Calu3 (cell line): ENCODE measurements at regions not wholly inside any gene's neighbourhood (a gene's known extent, or its start where the extent isn't known, plus 50 kb on each side); places are given as distances from the start of the nearest gene placed in this dataset.

ENCODE experiments used
- BruUV-seq: library from RNA; stranded (reverse); fragments of 400-500 nt; replicated peaks from 2 replicates; lab custom pipeline; 2021; lab: Mats Ljungman, UMichigan
- CTCF ChIA-PET: fragments of 300-600 bp; sonication (Branson Sonifier 250); formaldehyde crosslinking; loops from one replicate; lab custom pipeline; 2022; ENCODE audit warnings: antibody characterized with exemption; lab: Charles Lee
- DNase-seq: peaks from one replicate; pipeline ENCODE4 v3.0.0; 2022
- H3K27ac Mint-ChIP-seq: one replicate; pipeline ENCODE4 v1.8.0; 2022; ENCODE audit warnings: mixed read lengths; ENCODE audit not compliant: unreplicated experiment
- H3K27me3 Mint-ChIP-seq: one replicate; pipeline ENCODE4 v1.8.0; 2022; ENCODE audit warnings: mixed read lengths; ENCODE audit not compliant: unreplicated experiment
- H3K36me3 Mint-ChIP-seq: one replicate; pipeline ENCODE4 v1.8.0; 2022; ENCODE audit warnings: mild to moderate bottlenecking, moderate library complexity, mixed read lengths; ENCODE audit not compliant: insufficient read depth, unreplicated experiment
- H3K4me1 Mint-ChIP-seq: one replicate; pipeline ENCODE4 v1.8.0; 2022; ENCODE audit warnings: mild to moderate bottlenecking, low read depth, mixed read lengths; ENCODE audit not compliant: unreplicated experiment
- H3K4me3 Mint-ChIP-seq: one replicate; pipeline ENCODE4 v1.8.0; 2022; ENCODE audit warnings: mild to moderate bottlenecking, low read depth, moderate library complexity, mixed read lengths; ENCODE audit not compliant: unreplicated experiment
- H3K9me3 Mint-ChIP-seq: one replicate; pipeline ENCODE4 v1.8.0; 2022; ENCODE audit warnings: low read depth, mixed read lengths; ENCODE audit not compliant: unreplicated experiment
- CTCF ChIP-seq: fragments of 200-600 bp; IDR thresholded peaks from one replicate; pipeline ENCODE4 v1.8.0; 2022; ENCODE audit warnings: antibody characterized with exemption; ENCODE audit not compliant: unreplicated experiment
- intact Hi-C: fragments of 100-400 bp; cut with micrococcal nuclease; formaldehyde crosslinking; loops from one replicate; pipeline ENCODE4 v1.10.0; 2022; ENCODE audit not compliant: unreplicated experiment

DNA sequence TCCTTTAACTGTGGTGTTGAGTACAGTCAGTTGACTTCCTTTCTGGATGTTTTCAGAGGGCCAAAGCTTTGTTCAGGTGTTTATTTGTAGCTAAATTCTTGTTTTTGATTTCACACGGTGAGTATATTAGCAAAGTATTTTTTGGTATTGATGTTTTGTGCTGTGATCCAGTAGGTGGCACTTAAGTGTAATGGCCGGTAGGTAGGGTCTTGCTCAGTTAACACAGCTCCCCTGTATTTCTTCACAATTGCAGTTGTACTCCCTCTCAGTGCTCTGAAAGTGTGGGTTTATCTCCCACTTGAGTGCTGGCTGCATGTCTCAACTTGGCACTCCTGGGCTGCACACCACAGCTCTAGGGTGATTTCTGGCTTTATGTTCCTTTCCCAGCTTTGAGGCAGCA lies 339.5 kb downstream of the AEBP2 start:
- no peak overlapping the region for H3K27ac Mint-ChIP-seq
- intact Hi-C loops, result no loop called here
- TF ChIP-seq CTCF, result no peak
- H3K9me3 Mint-ChIP-seq, result no peaks in the 10 kb centered on the region
- H3K27me3 Mint-ChIP-seq, result no peaks in the 10 kb centered on the region
- BruUV-seq, result no TSS peak
- no peak overlapping the region for H3K4me3 Mint-ChIP-seq
- peaks cover 32% of the 10 kb centered on the region for H3K4me1 Mint-ChIP-seq
- CTCF ChIA-PET, result interaction anchor here (1.0 to 3.1 kb wide), 3 partner anchors 116 to 193 kb away, joined by 3 to 13 read pairs (median 4); no protein-coding TSS in a partner anchor
- DNase-seq, result no peak
- H3K36me3 Mint-ChIP-seq, result no peaks in the 10 kb centered on the region

- no peaks in the 10 kb centered on the region for H3K9me3 Mint-ChIP-seq
- no peaks in the 10 kb centered on the region for H3K27me3 Mint-ChIP-seq
- no peaks in the 10 kb centered on the region for H3K36me3 Mint-ChIP-seq
- intact Hi-C loops, result no loop called here
- TF ChIP-seq CTCF, result no peak
- CTCF ChIA-PET, result interaction anchor here (1.0 to 3.1 kb wide), 3 partner anchors 115 to 192 kb away, joined by 3 to 13 read pairs (median 4); no protein-coding TSS in a partner anchor
- DNase-seq, result no peak
- no peak overlapping the region for H3K27ac Mint-ChIP-seq
- peaks cover 32% of the 10 kb centered on the region for H3K4me1 Mint-ChIP-seq
- no peak overlapping the region for H3K4me3 Mint-ChIP-seq
- no TSS peak for BruUV-seq
These were observed 340.2 kb downstream of the AEBP2 start for GRCh38 chr12:19779395-19780056.

DNA sequence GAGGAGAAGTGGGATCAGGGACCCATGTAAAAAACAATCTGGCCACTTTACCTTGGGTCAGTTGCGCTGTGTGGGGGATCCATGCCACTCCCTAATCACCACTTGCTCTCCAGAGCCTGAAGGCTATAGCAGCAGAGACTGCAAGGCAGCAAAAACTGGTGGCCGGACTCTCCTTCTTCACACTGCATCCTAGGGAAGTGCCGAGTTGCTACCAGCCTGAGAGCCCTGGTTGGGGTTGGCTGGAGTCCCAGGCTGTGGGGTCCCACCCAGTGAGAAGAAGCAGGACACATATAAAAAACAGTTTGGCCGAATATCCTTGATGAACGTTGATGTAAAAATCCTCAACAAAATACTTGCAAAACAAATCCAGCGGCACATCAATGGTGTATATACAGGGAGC lies 341.2 kb downstream of the AEBP2 start:
- no peak overlapping the region for H3K27ac Mint-ChIP-seq
- no peak for DNase-seq
- H3K4me1 Mint-ChIP-seq, result peaks cover 32% of the 10 kb centered on the region
- no peaks in the 10 kb centered on the region for H3K9me3 Mint-ChIP-seq
- no TSS peak for BruUV-seq
- no peaks in the 10 kb centered on the region for H3K27me3 Mint-ChIP-seq
- CTCF ChIA-PET, result interaction anchor here (3.1 kb wide), 1 partner anchor 114 kb away, joined by 13 read pairs; no protein-coding TSS in a partner anchor
- no peak for TF ChIP-seq CTCF
- no peaks in the 10 kb centered on the region for H3K36me3 Mint-ChIP-seq
- no peak overlapping the region for H3K4me3 Mint-ChIP-seq
- intact Hi-C loops, result no loop called here

GRCh38 chr12:19783547-19784444 lies 344.5 kb downstream of the AEBP2 start:
- intact Hi-C loops, result no loop called here
- no TSS peak for BruUV-seq
- no peak for TF ChIP-seq CTCF
- DNase-seq, result no peak
- no peaks in the 10 kb centered on the region for H3K36me3 Mint-ChIP-seq
- CTCF ChIA-PET, result no interaction called here
- no peaks in the 10 kb centered on the region for H3K27me3 Mint-ChIP-seq
- no peak overlapping the region for H3K4me3 Mint-ChIP-seq
- H3K4me1 Mint-ChIP-seq, result peaks cover 16% of the 10 kb centered on the region
- H3K9me3 Mint-ChIP-seq, result no peaks in the 10 kb centered on the region
- H3K27ac Mint-ChIP-seq, result no peak overlapping the region
